GM12864 (cell line): ENCODE measurements at regions not wholly inside any gene's neighbourhood (a gene's known extent, or its start where the extent isn't known, plus 50 kb on each side); places are given as distances from the start of the nearest gene placed in this dataset.

ENCODE experiments used
- DNase-seq: peaks from one replicate; pipeline ENCODE4 v3.0.0-alpha.2; 2011; ENCODE audit warnings: low read depth
- H3K4me3 ChIP-seq: 2 replicates; pipeline ENCODE4 v1.5.1; 2011; ENCODE audit warnings: mild to moderate bottlenecking, low read depth, low read length, control low read depth
- CTCF ChIP-seq: IDR thresholded peaks from 2 replicates; pipeline ENCODE4 v1.5.1; 2011; ENCODE audit warnings: low read depth, mild to moderate bottlenecking, moderate library complexity, low read length, control low read depth, inconsistent platforms; ENCODE audit errors: missing control alignments

DNA sequence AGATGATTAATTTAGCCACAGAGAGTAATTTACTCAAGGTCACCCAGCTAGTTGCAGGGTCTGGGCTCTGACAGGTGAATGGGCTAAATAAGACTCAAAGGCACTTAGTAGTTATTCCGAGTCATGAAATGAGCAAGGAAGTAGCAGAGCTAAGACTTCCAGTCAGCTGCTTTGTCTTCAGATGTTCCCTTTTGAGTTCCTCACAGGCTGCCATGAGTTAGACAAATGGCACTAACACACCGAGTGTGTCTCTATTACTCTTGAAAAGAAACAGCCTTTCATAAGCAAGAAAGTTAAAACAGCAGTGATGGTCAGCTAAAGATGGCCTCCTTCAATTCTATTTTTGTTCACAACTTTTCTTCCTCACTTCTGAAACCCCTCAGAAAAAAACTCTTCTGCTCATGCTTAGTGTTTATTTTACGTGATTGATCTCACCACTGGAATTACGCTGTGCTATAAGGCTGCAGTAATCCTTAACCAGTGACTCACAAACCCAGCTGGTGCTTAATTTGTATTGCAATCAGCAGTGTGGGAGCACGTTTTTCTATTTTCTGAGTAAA lies 389.1 kb downstream of the AASDHPPT start:
- TF ChIP-seq CTCF = no peak

GRCh38 chr11:106467501-106467900 lies 390.0 kb downstream of the AASDHPPT start:
- TF ChIP-seq CTCF = no peak
- H3K4me3 ChIP-seq = no peak overlapping the region
- DNase-seq = no peak

More for the DNA sequence above, 389.1 kb downstream of the AASDHPPT start:
- DNase-seq = no peak
- no peak overlapping the region for H3K4me3 ChIP-seq

DNA sequence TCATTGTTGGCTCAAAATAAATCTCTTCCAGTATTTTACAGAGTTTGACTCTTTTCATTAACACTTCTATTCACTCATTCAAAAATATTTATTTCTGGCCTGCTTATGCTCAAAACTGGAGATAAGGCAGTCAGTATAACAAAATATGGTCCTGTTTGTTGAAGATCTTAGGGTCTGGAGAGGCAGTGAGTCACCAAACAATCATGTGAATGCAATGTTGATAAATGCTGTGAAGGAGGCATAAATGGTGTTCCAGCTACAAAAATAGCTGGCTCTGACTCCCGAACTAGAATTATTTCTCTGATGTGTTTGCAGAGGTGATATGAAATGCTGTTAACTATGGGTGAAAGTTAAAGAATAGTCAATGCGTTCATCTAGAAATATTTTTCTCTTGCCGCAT lies 390.6 kb downstream of the AASDHPPT start:
- no peak for TF ChIP-seq CTCF
- no peak overlapping the region for H3K4me3 ChIP-seq
- DNase-seq = no peak

DNA sequence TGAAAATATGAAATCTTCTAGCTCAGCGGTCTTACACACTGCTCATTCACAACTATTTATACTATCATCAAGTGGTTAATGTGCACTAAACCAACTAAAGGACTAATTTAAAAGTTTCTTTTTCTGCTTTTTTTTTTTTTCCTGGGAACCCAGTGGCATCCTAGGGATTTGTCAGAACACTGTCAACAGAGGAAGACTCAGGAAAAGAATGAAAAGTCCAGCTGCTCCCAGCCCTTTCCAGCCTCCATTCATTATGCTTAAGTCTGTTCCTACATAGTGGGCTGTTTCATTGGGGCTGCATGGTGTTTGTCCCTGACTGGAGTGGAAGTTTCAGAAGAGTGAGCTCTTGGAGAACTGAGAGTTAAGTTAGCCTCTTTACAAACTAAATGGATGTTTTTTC lies 391.1 kb downstream of the AASDHPPT start:
- no peak for DNase-seq
- TF ChIP-seq CTCF = no peak
- no peak overlapping the region for H3K4me3 ChIP-seq

DNA sequence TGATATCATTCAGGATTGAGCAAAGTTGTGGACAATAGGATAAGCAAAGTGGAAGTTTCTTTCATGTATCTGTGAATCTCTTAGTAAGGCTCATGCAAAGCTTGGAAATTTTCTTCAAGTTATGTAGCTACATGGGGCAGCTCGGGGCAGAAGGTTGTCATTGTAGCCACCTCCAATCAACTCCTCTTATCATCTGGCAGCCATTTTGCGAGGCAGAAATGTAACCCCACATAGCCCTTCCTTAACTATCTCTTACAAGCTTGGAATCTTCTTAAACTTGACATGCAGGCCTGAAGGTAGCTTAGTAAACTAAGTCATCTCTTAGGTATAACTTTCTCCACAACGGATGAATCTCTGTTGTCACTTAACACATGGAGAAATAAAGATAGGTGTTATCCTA lies 392.8 kb downstream of the AASDHPPT start:
- no peak for TF ChIP-seq CTCF
- DNase-seq = no peak

DNA sequence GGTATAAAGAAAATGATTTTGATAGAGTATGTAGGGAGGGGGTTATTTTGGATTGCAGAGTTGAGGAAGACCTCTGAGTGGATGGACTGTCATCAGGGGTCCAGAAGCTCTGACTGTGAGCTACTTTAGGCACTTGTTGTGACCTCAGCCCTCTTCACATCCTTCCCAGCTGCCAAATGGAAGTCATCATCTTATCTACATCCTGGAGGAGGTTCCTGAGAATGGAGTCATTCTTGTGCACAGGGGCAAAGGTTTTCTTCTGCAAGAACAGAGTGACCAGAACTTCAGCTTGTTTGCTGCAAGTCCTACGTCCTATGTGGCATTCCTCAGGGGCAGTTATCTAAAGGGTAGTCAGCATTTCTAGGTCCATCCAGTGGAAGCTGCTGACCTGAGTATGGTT lies 393.8 kb downstream of the AASDHPPT start:
- DNase-seq = no peak
- no peak overlapping the region for H3K4me3 ChIP-seq
- no peak for TF ChIP-seq CTCF

More for the DNA sequence above, 392.8 kb downstream of the AASDHPPT start:
- no peak overlapping the region for H3K4me3 ChIP-seq

- DNase-seq = no peak
- H3K4me3 ChIP-seq = no peak overlapping the region
- TF ChIP-seq CTCF = no peak
These were observed 395.7 kb downstream of the AASDHPPT start for GRCh38 chr11:106473089-106473722.
